ENCODE measurements at regions not wholly inside any gene's neighbourhood (a gene's known extent, or its start where the extent isn't known, plus 50 kb on each side); places are given as distances from the start of the nearest gene placed in this dataset.

- ChIA-PET CTCF (interaction anchor here (1.0 kb wide), 1 partner anchor 120 kb away, joined by 3 read pairs; no protein-coding TSS in a partner anchor), POLR2A (ENCODE audit: unreplicated experiment) (no interaction called here)
- no peak overlapping the region for H4K5ac ChIP-seq (ENCODE audit: low read depth, low read length)
- H2AFZ ChIP-seq (replicated peaks; ENCODE audit: low read length, poor library complexity) = no peak overlapping the region
- no peak for TF ChIP-seq MXI1 (IDR thresholded peaks at IDR 0.05; ENCODE audit: borderline replicate concordance, low read depth, low read length)
- no peak for TF ChIP-seq MAFK (IDR thresholded peaks at IDR 0.05; ENCODE audit: low read depth, low read length)
- TF ChIP-seq SMC3 (IDR thresholded peaks at IDR 0.05; ENCODE audit: low read depth, low read length) = no peak
- no peak for TF ChIP-seq RAD21 (IDR thresholded peaks at IDR 0.05; ENCODE audit: low read length)
- no peak for TF ChIP-seq FOS (IDR thresholded peaks at IDR 0.05; ENCODE audit: low read depth, low read length)
- TF ChIP-seq BHLHE40 (IDR thresholded peaks at IDR 0.05; ENCODE audit: low read depth, low read length) = no peak
- no peak for TF ChIP-seq CEBPB (IDR thresholded peaks at IDR 0.05; ENCODE audit: low read depth, low read length)
- no peak overlapping the region for H3K23ac ChIP-seq (ENCODE audit: low read depth, low read length)
- H2BK5ac ChIP-seq (ENCODE audit: low read depth, low read length, poor library complexity, severe bottlenecking) = no peak overlapping the region
- H4K8ac ChIP-seq (ENCODE audit: low read depth in 2 of 2, low read length in 2 of 2) = no peak overlapping the region
- in situ Hi-C loops (cut with MboI; ENCODE audit: low sequenced_read_pairs) (no loop called here), dilution Hi-C loops (cut with HindIII; ENCODE audit: low sequenced_read_pairs, unreplicated experiment) (no loop called here), intact Hi-C loops (cut with micrococcal nuclease) (no loop called here)
- no peaks in the 10 kb centered on the region for H3K36me3 ChIP-seq (ENCODE audit: control insufficient read depth, insufficient read depth, low read length)
- H4K91ac ChIP-seq (ENCODE audit: insufficient read depth, low read depth, low read length) = no peak overlapping the region
- peaks cover 51% of the 10 kb centered on the region for H3K27me3 ChIP-seq (ENCODE audit: control insufficient read depth, insufficient read depth, low read length)
- no peak overlapping the region for H2AK9ac ChIP-seq (replicated peaks; ENCODE audit: low read depth, low read length, poor library complexity)
- no peak overlapping the region for H3K9ac ChIP-seq (ENCODE audit: low read depth, low read length)
- no peak overlapping the region for H3K56ac ChIP-seq (ENCODE audit: extremely low read depth, insufficient read depth, low read length)
- peaks cover 2% of the 10 kb centered on the region; the same call in 1 of the 2 replicates for H3K4me1 ChIP-seq (ENCODE audit: control insufficient read depth, insufficient read depth, low read length)
- WGBS, 2 experiments (ENCODE audit: extremely low coverage in 2 of 2, insufficient read length in 1 of 2) = no CpG with 5 or more reads among the region's 4 CpGs
- H2BK20ac ChIP-seq (ENCODE audit: low read depth, low read length) = no peak overlapping the region
- ATAC-seq (ENCODE audit: low read depth) (no peak), DNase-seq (no peak)
- no peak overlapping the region for H3K4ac ChIP-seq (ENCODE audit: low read depth, low read length)
- H2BK120ac ChIP-seq (ENCODE audit: low read depth, low read length) = no peak overlapping the region
- no peak overlapping the region for H3K18ac ChIP-seq (ENCODE audit: low read depth, low read length)
- no peak overlapping the region for H3K4me3 ChIP-seq (ENCODE audit: insufficient read depth, low read depth, low read length)
- no peak overlapping the region for H3K14ac ChIP-seq (replicated peaks; ENCODE audit: low read depth, low read length)
- H3K9me1 ChIP-seq (ENCODE audit: insufficient read depth, low read length) = no peaks in the 10 kb centered on the region
- no peaks in the 10 kb centered on the region for H3K79me1 ChIP-seq (ENCODE audit: low read depth in 1 of 2, low read length in 2 of 2)
- no peak overlapping the region for H2AK5ac ChIP-seq (ENCODE audit: low read depth, low read length)
- H3K9me3 ChIP-seq (ENCODE audit: control insufficient read depth, insufficient read depth, low read length) = peaks cover 4% of the 10 kb centered on the region
- H3K27ac ChIP-seq (ENCODE audit: insufficient read depth, low read length) = no peak overlapping the region
- BruUV-seq (replicated peaks) = no TSS peak
- no peak overlapping the region for H3K4me2 ChIP-seq (ENCODE audit: low read depth, low read length)
- H2BK15ac ChIP-seq (ENCODE audit: low read depth, low read length) = no peak overlapping the region
- no peaks in the 10 kb centered on the region for H4K20me1 ChIP-seq (ENCODE audit: insufficient read depth, low read length)
These were observed 216.4 kb downstream of the TLE3 start for GRCh38 chr15:69881302-69881670.
